ENCODE measurements at regions not wholly inside any gene's neighbourhood (a gene's known extent, or its start where the extent isn't known, plus 50 kb on each side); places are given as distances from the start of the nearest gene placed in this dataset.

DNA sequence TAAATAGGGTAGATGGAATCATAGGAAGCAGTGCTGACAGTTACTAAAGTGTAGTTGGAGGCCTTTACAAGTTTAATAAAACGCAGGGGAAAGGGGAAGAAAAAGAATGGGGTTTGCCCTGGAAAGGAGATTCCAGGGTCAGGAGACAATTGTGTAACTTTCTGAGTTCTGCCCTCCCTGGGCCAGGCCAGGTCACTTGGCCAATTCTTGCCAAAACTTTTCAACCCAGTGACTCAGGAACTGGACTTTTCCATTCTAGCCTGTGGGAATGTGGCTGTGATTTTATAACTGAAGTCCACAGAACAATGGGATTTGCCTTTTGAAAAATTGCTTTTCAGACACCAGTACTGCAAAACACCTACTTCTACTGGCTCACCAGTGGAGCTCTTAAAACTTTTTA is 289.8 kb upstream of the ANKRD55 start:
- Histone ChIP-seq H3K27me3 (no peaks in the 10 kb centered on the region), H3K79me2 (no peaks in the 10 kb centered on the region), H3K36me3 (replicated peaks; ENCODE audit: insufficient read depth, low read depth) (no peaks in the 10 kb centered on the region), H3K4me3 (no peak overlapping the region), H3K27ac (no peak overlapping the region), H4K20me1 (ENCODE audit: insufficient read depth, poor library complexity, severe bottlenecking) (no peaks in the 10 kb centered on the region), H3K4me2 (no peak overlapping the region), H3K4me1 (ENCODE audit: insufficient read depth) (peaks cover 14% of the 10 kb centered on the region), H3K9me3 (ENCODE audit: low read depth) (no peaks in the 10 kb centered on the region), H3K9me2 (replicated peaks; ENCODE audit: insufficient read depth) (no peaks in the 10 kb centered on the region), H2AFZ (no peak overlapping the region)
- WGBS (ENCODE audit: low lambda C conversion rate, missing lambda C conversion rate), result 52% methylated on average over 1 of the region's 1 CpG
- DNase-seq (ENCODE audit: low spot score), result no peak
- no peak for TF ChIP-seq EZH2 (IDR thresholded peaks at IDR 0.05; ENCODE audit: borderline replicate concordance)
- TF ChIP-seq EZH2phosphoT487 (IDR thresholded peaks at IDR 0.05; ENCODE audit: low read depth, severe bottlenecking, unreplicated experiment), result no peak
- TF ChIP-seq CTCF (IDR thresholded peaks at IDR 0.05; ENCODE audit: poor library complexity), result no peak

GRCh38 chr5:56522169-56522568 is 289.0 kb upstream of the ANKRD55 start:
- no peak overlapping the region for H2AFZ ChIP-seq
- H4K20me1 ChIP-seq (ENCODE audit: insufficient read depth, poor library complexity, severe bottlenecking), result no peaks in the 10 kb centered on the region
- no peaks in the 10 kb centered on the region for H3K27me3 ChIP-seq
- H3K27ac ChIP-seq, result no peak overlapping the region
- no peak overlapping the region for H3K4me2 ChIP-seq
- H3K36me3 ChIP-seq (replicated peaks; ENCODE audit: insufficient read depth, low read depth), result no peaks in the 10 kb centered on the region
- H3K9me2 ChIP-seq (replicated peaks; ENCODE audit: insufficient read depth), result no peaks in the 10 kb centered on the region
- no peak overlapping the region for H3K4me3 ChIP-seq
- no peaks in the 10 kb centered on the region for H3K79me2 ChIP-seq
- no peak for TF ChIP-seq EZH2phosphoT487 (IDR thresholded peaks at IDR 0.05; ENCODE audit: low read depth, severe bottlenecking, unreplicated experiment)
- TF ChIP-seq CTCF (IDR thresholded peaks at IDR 0.05; ENCODE audit: poor library complexity), result no peak
- TF ChIP-seq EZH2 (IDR thresholded peaks at IDR 0.05; ENCODE audit: borderline replicate concordance), result no peak
- no peak for DNase-seq (ENCODE audit: low spot score)
- peaks cover 19% of the 10 kb centered on the region for H3K4me1 ChIP-seq (ENCODE audit: insufficient read depth)
- 71% methylated on average over 5 of the region's 5 CpGs for WGBS (ENCODE audit: low lambda C conversion rate, missing lambda C conversion rate)
- no peaks in the 10 kb centered on the region for H3K9me3 ChIP-seq (ENCODE audit: low read depth)

GRCh38 chr5:56520986-56521730 is 288.0 kb upstream of the ANKRD55 start:
- H3K9me3 ChIP-seq (ENCODE audit: low read depth), result no peaks in the 10 kb centered on the region
- H3K27me3 ChIP-seq, result no peaks in the 10 kb centered on the region
- DNase-seq (ENCODE audit: low spot score), result no peak
- H3K36me3 ChIP-seq (replicated peaks; ENCODE audit: insufficient read depth, low read depth), result no peaks in the 10 kb centered on the region
- no peak overlapping the region for H2AFZ ChIP-seq
- H3K27ac ChIP-seq, result no peak overlapping the region
- H3K4me1 ChIP-seq (ENCODE audit: insufficient read depth), result peaks cover 29% of the 10 kb centered on the region
- WGBS (ENCODE audit: low lambda C conversion rate, missing lambda C conversion rate), result 95% methylated on average over 11 of the region's 11 CpGs
- H3K9me2 ChIP-seq (replicated peaks; ENCODE audit: insufficient read depth), result no peaks in the 10 kb centered on the region
- no peaks in the 10 kb centered on the region for H4K20me1 ChIP-seq (ENCODE audit: insufficient read depth, poor library complexity, severe bottlenecking)
- no peaks in the 10 kb centered on the region for H3K79me2 ChIP-seq
- TF ChIP-seq EZH2phosphoT487 (IDR thresholded peaks at IDR 0.05; ENCODE audit: low read depth, severe bottlenecking, unreplicated experiment), result no peak
- no peak for TF ChIP-seq CTCF (IDR thresholded peaks at IDR 0.05; ENCODE audit: poor library complexity)
- H3K4me3 ChIP-seq, result no peak overlapping the region
- H3K4me2 ChIP-seq, result no peak overlapping the region
